GM12865 (cell line): ENCODE measurements at regions not wholly inside any gene's neighbourhood (a gene's known extent, or its start where the extent isn't known, plus 50 kb on each side); places are given as distances from the start of the nearest gene placed in this dataset.

Experiments used
- DNase-seq: peaks from one replicate; pipeline ENCODE4 v3.0.0; 2010; ENCODE audit warnings: low read depth
- H3K4me3 ChIP-seq: 2 replicates; pipeline ENCODE4 v1.5.1; 2011; ENCODE audit warnings: mild to moderate bottlenecking, low read depth, low read length, control low read depth
- TF ChIP-seq, protein P1 (sequence below): IDR thresholded peaks from 2 replicates; pipeline ENCODE4 v1.5.1; 2011; ENCODE audit warnings: low read length, control low read depth, low read depth, inconsistent platforms; ENCODE audit not compliant: insufficient read depth; ENCODE audit errors: missing control alignments

DNA sequence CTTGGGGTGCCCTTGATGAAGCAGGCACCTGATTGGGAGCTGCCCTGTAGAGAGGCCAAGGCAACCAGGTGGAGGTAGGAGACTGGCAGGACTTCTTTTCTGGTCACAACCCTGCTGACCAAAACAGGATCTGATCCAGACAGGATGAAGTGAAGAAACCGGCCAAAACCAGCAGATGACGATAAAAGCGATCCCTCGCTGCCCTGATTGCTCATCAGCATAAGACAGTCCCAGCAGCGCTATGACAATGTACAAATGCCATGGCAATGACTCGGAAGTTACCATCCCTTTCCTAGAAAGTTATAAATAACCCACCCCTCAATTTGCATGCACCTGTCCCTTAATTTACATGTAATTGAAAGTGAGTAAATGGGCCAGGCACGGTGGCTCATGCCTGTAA is 88.4 kb upstream of the PDE10A start:
- TF ChIP-seq, protein P1, sequence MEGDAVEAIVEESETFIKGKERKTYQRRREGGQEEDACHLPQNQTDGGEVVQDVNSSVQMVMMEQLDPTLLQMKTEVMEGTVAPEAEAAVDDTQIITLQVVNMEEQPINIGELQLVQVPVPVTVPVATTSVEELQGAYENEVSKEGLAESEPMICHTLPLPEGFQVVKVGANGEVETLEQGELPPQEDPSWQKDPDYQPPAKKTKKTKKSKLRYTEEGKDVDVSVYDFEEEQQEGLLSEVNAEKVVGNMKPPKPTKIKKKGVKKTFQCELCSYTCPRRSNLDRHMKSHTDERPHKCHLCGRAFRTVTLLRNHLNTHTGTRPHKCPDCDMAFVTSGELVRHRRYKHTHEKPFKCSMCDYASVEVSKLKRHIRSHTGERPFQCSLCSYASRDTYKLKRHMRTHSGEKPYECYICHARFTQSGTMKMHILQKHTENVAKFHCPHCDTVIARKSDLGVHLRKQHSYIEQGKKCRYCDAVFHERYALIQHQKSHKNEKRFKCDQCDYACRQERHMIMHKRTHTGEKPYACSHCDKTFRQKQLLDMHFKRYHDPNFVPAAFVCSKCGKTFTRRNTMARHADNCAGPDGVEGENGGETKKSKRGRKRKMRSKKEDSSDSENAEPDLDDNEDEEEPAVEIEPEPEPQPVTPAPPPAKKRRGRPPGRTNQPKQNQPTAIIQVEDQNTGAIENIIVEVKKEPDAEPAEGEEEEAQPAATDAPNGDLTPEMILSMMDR: no peak
- no peak for DNase-seq
- no peak overlapping the region for H3K4me3 ChIP-seq

DNA sequence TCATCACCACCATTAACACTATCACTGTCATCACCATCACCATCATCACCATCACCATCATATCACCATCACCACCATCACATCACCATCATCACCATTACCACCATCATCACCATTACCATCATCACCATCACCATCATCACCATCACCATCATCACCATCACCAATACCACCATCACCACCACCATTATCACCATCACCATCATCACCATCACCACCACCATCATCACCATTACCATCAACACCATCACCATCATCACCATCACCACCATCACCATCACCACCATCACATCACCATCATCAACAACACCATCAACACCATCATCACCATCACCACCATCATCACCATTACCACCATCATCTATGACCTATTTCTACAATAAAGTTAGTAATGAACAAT is 86.1 kb upstream of the PDE10A start:
- no peak for DNase-seq
- TF ChIP-seq, protein P1: no peak
- H3K4me3 ChIP-seq: no peak overlapping the region

DNA sequence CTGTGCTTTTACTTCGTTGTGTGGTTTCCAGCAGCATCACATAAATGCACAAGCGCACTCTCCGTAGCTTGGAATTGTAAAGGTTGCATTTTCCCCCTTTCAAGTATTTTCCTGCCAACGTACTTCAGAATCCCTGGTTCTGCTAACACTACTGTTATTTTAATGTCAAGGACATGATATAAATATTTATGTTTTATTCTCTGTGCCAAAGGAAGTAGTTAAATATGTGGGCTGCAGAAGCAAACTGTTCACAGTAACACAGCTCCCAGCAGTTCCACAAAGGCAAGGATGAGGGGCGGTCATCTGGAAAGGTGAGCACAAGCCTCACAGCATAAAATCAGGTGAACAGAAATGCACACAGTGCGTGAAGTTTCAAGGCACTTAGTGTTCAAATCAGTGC is 85.3 kb upstream of the PDE10A start:
- H3K4me3 ChIP-seq: no peak overlapping the region
- TF ChIP-seq, protein P1: no peak
- DNase-seq: no peak

DNA sequence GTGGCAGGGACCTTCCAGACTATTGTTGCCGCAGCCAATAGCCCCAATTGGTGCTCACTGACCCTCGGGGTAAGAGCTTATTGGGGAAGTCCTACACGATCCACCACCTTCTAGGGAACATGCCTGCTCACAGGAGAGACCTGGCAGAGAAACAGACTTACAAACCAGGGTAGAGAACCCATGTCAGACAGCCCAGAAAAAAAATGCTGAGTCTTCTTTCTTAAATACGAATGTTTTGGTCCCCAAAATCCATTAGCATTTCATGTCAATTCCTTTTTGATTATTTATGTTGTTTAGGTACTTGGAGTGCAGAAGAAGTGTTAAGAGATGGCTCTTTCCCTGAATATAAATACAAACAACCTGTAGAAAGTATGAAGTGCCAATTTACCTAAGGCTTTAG is 84.9 kb upstream of the PDE10A start:
- TF ChIP-seq, protein P1: no peak
- H3K4me3 ChIP-seq: no peak overlapping the region
- no peak for DNase-seq

DNA sequence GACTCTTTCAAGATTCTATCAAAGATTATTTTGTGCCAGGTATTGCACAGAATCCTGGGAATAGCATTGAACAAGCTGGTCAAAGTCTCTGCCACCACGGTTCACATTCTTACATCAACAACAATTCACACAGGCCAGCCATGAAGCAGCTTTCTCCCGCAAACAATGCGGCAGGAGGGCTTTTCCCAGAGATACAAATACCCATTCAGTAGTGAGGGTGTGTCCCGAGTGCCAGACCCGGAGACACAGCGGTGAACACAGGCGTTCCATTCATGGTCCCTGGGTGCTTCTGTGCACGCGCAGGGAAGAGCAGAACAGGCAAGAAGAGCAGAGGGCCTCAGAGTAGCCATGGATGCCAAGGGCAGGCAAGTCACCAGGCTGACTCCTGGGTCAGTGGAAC is 83.3 kb upstream of the PDE10A start:
- no peak overlapping the region for H3K4me3 ChIP-seq
- TF ChIP-seq, protein P1: no peak
- no peak for DNase-seq

DNA sequence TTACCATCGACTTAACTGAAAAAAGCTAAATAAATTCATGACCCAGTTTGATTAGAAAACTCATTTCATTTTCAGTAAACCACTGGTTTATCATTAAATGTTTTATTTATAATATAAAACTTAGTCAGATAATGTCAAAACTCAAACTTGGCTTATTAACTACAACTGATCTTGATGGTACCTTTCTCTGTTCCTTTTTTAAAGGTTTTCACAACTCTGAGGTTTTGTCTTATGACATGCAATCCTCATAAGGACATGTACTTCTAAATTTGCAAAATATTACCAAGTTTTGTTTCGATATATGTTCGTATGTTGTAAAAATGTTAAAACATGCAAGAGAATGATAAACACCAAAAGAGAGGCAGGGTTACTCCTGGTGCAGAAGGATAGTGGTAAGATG is 82.5 kb upstream of the PDE10A start:
- peak; percentile 11 for DNase-seq
- no peak overlapping the region for H3K4me3 ChIP-seq
- TF ChIP-seq, protein P1: no peak

DNA sequence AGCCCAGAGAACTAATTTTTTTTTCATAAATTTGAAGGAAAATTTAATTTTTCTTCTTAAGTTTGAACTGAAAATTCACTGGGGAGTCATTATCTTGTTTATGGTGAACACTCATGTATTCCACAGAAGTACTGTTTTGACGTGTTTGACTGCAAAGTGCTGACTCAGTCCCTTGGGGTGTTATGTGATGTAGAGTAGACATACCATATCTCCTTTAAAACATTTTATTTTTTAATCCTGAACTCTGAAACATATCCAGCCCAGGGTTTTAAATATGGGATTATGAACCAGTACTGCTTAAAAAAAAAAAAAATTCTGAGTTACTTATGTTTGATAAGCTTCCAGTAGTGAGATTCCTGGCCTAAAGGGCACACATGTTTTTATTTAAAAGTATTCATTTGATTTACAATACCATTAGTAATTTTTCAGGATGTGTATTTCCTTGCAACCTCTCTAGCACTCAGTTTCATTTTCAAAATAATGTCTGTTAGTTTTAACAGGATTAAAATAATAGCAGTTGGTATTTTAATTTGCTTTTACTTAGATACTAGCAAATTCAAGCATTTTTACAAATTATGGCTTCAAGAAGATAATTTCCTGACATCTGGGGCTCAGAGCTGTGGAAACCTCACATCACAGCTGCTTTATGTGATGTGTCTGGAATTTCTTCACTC is 81.7 kb upstream of the PDE10A start:
- TF ChIP-seq, protein P1: no peak
- peak; percentile 29 for DNase-seq
- no peak overlapping the region for H3K4me3 ChIP-seq
